HPDE6-E6E7 (cell line): ENCODE measurements at regions not wholly inside any gene's neighbourhood (a gene's known extent, or its start where the extent isn't known, plus 50 kb on each side); places are given as distances from the start of the nearest gene placed in this dataset.

Source experiments
- DNase-seq: peaks from one replicate; pipeline ENCODE4 v3.0.0; 2011; ENCODE audit warnings: missing footprints; ENCODE audit errors: extremely low spot score

DNA sequence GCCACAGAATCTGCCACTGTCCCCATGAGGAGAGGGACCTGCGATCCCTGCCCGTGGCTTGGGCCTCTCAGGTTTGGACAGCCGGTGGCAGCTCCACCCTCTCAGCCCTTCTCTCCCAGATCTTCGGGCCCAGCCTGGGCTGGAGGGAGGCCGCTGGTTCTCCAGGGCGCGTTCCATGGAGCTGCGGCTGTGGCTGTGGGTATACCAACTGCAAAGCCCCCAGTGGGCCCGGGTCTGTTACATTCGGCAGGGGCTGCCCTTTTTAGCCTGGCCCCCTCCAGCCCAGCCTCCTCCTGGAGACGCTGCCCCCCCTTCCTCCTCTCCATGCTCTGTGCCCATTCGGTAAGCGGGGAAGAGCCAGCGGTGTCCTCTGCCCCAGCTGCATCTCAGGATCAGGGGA, 64.7 kb upstream of the ZNF469 start:
- no peak for DNase-seq

DNA sequence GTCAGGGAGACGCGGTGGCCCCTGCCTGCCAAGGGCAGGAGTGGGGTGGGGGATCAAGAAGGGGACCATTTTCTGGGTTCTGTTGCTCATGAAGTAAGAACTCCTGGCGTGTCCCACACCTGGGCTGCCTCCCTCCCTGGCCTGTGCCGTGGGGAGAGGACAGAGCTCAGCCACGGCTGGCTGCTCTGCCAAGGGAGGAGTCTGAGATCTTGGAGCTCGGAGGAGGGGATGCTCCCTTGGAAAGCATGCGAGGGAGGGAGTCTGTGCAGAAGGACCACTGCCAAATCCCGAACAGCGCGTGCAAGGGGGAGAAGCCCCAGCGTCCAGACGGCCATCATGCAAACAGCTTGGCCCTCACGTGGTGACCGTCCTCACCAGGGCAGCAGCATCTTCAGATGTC, 64.2 kb upstream of the ZNF469 start:
- DNase-seq = no peak

DNA sequence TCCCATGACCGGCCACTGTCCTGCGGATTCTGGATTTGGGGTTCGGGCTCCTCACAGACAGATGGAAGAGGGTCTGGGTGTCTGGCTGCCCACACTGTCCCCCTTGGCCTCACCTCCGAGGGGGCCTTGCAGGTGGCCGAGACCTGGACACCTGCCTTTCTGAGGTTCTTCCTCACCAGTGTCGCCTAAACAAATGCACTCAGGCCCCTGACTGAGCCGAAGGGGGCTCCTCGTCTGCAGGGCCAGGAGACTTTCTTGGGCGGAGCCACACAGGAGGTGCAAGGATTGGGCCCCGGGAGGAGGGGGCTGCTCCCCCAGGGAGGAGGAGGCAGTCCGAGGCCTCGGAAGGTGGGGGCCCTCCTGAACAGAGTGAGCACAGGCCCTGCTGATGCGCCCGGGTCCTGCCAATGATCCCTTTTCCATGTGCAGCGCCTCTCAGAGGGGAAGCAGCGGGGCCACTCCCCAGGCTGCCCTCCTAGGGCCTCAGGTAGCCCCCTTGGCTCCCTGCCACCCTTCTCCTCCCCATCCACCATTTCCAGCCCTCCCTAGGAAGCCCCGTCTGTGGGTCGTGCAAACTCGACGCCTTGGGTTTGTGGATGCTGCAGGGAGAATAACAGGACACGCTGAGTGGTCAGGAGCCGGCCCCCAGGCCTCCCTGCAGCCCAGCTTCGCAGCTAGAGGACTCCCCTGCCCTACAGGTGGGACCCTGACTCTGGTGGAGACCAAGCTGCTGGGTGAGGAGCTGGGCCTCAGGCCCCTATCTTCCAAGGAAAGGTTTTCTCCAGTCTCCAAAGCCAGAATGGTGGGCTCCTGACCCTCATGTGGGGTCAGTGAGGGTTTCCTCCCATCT, 63.4 kb upstream of the ZNF469 start:
- DNase-seq = no peak

DNA sequence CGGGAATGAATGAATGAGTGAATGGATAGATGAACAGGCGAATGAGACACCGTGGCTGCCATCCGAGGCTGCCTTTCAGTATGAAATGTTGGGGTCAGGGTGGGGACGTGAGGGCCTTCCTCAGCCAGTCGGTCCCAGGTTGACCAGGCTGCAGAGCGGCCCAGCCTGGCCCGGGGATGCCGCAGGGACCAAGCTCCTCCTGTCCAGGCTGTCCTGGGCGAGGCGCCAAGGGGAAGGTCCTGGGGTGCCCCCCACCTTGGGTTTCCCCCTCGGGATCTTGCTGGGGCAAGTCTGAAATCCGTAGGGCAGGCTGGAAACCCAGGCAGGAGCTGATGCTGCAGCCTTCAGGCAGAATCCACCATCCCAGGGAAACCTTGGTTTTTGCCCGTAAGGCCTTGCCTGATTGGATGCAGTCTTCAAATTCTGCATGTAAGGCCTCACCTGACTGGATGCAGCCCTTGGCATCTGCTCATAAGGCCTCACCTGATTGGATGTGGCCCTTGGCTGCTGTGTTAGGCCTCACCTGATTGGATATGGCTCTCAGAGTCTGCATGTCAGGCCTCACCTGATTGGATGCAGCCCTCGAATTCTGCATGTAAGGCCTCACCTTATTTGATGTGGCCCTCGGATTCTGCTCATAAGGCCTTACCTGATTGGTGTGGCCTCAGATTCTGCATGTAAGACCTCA, 61.7 kb upstream of the ZNF469 start:
- no peak for DNase-seq

DNA sequence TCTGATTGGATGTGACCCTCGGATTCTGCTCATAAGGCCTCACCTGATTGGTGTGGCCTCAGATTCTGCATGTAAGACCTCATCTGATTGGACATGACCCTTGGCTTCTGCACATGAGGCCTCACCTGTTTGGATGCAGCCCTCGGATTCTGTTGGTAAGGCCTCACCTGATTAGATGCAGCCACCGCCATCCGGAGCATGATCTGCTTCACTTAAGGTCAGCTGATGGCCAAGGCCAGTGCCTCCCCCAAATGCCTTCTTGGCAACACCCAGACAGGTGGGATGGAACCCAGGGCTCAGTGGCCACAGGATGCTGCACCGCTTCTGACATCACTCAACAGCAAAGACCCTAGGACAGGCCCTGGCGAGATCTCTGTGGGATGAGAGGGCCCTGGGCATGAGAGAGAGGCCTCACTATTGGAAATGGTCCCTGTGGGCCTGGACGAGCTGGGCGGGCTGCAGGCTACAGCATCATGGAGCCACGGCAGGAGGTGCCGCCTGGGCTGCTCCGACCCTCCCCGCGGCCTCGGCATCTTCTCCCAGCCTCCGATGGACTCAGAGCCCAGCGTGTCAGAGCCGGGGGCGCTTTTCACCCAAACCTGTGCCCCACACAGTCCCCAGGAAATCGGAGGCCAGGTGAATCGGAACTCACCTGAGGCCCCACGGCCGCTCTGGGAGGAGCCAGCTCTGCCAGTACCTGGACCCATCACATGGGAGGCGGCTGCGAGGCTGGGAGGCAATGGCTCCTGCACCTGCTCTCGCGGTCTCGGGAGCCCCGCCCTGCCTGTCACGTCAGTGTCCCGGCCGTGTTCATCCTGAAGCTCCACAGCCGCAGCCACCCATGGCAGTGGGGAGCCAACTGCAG, 60.9 kb upstream of the ZNF469 start:
- no peak for DNase-seq

DNA sequence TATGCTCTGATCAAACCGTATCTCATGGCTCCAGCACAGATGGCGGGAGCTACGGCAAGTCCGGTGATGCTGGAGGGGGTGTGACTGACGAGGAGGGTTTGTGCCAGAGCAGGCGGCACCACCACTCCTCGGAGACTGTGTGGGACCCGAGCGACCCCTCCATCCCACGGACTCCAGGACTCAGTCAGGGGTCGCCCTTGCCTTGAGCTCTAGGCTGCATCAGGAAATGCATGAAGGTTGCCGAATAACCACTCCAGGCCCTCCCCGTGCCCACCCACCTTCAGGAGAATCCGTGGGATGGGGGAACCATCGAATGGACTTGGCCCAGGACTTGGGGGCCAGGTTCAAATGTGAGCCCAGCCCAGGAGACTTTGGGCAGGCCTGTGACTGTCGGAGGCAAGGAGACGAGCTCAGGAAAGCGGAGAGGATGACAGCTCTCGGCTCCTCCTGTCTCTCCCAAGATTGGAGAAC, 60.2 kb upstream of the ZNF469 start:
- DNase-seq = no peak

DNA sequence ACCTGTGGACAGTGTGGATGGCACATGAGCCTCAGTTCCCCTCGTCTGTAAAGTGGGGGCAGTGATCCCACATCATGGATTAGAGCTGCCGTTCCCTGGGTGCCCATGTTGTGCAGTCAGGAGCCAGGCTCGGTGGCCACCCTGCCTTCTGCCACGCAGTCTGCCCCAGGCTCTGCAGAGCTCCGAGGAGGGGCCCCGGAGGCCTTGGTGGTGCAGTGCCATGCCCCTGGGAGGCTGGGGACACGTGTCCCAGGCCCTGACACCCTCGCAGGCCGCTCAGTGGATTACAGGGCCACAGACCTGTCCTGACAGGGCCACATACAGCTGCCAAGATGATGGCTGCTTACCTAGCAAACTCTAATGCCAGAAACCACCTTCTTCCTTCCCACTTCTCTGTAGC, 59.7 kb upstream of the ZNF469 start:
- DNase-seq = no peak

DNA sequence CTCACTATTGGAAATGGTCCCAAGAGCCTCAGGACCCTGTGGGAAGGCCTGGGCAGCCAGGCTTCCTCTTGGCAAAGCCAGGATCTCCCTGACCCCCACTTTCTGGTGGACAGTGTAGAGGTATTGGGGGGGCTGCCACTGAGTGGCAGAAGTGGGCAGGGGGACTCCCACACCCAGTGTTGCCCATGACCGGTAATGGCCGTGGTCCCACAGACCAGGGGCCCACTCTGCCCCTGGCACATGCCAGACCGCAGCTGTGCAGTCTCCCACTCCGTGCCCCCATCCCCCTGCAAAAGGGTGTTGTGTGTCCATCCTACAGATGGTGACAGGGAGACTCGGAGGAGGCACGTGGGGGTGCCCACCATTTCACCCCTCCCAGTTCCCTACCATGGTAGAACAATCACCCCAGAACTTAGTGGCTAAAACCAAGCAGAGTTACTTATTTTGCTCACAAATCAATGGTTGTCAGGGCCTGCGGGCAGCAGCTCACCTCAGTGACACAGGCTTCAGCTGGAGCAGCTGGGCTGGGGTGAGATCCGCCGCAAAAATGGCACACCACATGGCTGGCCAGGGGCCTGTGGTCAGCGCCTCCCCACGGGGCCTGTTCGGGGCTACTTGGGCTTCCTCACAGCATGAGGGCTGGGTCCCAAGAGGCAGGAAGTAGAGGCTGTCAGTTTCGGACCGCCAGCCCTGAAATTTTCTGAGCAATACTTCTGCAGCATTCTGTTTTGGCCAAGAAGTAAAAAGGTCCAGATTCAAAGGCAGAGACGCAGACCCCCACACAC, 59.0 kb upstream of the ZNF469 start:
- no peak for DNase-seq

DNA sequence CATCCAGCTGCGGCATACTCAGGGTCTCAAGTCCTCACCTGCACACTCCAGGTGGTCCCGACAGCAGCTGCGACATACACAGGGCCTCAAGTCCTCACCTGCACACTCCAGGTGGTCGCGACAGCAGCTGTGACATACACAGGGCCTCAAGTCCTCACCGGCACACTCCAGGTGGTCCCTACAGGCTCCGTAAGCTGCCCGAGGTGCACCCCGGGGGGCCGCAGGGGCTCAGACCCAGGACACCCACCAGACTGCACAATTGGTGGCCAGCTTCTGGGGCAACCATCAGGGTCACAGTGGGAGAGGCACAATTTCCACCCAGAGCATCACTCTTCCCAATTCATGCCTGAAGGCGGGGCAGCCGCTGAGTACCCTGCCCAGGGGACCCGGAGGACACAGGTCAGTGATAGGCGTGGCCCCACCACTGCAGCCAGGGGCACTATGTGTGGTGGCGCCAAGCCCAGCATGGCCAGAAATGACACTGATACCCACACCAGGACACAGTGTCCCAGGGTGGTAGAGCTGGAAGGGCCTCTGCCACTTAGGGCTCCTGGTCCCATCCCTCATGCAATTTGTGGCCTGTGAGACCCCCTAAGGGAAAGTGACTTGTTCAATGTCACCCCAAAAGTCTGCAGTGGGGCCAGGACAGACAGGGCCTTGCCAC, 57.5 kb upstream of the ZNF469 start:
- DNase-seq = no peak

DNA sequence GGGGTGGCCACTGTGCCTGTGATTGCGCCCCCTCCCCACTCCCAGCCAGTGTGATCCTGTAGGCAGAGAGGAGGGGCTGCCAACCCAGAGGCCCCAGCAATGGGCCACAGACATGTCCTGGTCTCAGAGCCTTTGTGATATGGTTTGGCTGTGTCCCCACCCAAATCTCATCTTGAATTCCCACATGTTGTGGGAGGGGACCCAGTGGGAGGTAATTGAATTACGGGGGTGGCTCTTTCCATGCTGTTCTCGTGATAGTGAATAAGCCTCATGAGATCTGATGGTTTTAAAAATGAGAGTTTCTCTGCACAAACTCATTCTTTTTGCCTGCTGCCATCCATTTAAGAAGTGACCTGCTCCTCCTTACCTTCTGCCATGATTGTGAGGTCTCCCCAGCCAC, 56.8 kb upstream of the ZNF469 start:
- no peak for DNase-seq

DNA sequence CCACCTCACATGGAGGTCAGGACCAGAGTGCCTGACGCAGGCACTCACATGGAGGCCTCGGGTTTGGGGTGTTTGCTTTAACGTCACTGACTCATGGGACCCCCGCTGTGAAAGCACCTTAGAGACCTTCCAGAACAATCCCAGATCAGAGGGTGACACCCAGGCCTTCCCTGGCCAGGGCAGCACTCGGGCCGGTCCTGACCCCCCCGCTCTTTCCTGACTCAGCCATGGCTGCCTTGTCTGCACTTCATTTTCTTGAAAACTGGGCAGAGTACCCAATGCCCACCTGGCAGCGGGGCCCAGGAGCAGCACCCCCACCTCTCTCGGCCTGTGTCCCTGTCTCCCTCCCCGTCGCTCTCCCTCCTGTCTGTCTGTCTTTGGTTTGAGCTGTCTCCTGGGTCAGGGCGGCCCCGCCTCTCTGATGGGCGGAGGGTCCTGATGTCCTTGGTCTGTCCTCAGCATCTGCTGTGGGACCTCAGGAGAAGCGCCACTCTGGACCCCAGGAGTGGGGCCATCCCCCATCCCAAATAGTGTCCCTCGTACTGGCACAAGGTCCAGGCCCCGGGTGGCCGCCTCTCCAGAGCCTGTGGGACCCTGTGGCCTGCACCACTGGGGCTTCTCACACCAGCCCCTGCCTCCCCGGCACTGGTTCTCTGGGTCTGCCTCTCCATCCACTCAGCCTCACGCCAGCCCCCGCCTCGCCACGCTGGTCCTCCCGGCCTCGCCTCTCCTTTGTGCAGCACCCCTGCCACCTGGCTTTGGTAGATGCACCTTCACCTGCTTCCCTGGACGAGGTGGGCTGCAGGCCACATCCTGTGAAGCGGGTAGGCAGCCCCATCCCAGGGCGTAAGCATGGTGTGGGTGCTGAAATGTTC, 55.9 kb upstream of the ZNF469 start:
- no peak for DNase-seq

DNA sequence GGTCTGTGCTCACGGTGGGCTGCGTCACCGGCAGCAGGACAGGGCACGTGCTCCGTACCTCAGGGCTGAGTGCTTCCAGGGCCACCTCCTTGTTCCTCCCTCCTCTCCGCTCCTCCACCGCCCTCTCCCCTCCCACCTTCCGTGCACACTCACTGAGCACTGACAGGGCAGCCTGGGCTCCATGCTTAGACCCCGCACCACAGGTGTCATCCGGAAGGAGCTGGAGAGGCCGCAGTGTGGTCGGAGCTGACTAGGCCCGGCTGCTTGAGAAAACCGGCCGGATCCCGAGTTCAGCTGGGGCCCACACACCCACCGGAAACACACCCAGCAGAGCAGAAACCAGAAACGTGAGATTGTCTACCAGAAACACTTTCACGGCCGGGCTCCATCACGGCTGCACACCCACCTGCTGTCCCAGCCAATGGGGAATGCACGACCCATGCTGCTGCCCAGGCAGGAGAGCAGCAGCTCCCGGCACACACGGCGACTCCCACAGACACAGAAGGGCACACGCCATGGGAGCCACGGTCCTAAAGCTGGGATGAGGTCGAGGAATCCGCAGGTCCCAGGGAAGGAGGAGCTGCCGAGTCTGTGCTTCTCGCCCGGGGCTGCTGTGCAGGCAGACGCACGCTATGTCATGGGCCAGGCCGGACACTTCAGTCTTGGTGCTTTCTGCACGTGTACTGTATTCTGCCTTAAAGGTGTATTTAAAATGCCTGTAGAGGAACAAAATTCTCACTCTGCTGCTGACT, 55.0 kb upstream of the ZNF469 start:
- no peak for DNase-seq

DNA sequence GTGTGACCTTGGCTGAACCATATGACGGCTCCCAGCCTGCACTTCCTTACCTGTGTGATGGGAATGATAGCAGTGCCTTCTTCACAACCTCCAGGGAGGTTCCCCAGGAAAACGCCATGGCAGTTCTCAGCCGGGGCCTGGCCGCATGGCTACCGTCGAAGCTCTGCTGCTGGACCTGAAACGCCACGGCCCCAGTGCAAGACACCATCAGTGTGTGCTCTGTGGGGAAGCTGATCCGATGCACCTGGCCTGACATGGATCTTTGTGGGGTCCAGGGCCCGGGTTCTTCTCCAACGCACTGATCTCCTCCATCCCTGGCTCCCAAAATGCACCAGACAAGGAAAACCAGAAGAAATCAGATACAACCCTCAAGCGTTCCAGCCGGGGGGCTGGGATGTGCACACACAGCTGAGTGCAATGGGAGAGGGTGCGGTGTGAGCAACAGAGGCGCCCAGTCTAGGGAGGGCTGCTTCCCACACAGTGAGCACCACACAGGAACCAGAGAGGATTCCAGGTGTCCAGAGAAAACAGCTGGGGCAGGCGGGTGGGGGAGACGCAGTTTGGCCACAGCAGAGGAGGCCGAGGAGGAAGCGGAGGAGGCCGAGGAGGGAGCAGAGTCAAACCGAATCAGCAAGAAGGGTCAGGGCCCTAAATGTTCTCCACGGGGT, 54.3 kb upstream of the ZNF469 start:
- no peak for DNase-seq

DNA sequence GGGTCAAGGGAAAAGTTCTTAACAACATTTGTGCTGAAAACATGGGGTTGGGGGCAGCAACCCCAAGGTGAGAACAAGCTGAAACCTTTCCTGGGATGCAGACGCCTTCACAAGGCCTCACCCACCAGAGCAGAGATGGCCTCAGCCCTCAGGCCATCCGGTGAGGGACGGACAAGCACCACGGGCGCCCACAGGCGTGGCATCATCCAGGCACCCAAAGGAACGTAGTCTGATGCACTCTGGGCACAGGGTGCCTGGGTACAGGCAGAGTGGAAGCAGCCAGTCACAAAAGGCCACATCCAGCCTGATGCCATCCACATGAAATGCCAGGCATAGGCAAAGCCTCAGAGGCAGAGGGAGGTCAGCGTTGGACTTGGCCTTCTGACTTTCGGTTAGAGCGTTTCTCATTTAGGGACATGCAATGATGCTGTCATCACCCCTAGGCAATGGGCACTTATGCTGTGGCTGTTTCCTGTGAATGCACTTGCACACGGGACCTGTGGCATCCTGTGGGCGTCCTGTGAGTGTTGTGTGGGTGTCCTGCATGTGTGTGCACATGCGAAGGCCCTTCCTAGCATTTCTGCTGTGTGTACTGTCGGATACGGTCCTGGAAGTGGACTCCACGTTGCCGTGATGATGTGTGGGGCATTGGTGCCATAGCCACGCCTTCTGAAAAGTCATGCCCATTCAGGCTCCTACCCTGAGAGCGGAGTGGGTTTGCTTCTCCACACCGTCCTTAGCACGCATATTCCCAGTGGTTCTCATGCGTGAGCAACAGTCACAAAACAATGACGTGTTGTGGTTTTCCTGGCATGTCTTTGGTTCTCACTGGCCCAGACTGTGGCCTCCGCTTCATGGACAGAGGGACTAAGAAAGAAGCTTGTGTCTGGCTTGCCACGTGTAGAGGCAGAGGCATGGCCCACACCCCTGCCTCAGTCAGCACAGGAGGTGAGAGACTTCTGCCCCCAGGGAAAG, 52.7 kb upstream of the ZNF469 start:
- no peak for DNase-seq

DNA sequence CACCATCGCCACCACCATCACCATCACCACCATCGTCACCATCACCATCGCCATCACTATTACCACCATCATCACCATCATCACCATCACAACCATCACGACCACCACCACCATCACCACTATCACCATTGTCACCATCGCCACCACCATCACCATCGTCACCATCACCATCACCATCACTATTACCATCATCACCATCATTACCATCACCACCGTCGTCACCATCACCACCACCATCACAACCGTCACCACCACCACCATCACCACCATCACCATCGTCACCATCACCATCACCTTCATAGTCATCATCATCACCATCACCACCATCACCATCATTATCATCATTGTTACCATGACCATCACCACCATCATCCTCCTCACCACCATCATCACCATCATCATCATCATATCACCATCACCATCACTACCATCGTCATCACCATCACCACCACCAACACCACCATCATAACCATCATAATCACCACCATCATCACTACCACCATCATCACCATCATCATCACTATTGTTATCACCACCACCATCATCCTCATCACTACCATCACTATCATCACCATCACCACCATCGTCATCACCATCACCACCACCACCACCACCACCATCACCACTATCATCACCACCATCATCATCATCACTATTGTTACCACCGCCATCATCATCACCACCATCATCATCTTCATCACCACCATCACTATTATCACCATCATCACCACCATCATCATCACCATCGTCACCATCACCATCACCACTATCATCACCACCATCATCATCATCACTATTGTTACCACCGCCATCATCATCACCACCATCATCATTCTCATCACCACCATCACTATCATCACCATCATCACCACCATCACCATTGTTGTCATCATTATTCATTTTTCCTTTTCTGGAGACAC, 51.5 kb upstream of the ZNF469 start:
- DNase-seq = no peak
